LNCAP (cell line): ENCODE measurements at regions not wholly inside any gene's neighbourhood (a gene's known extent, or its start where the extent isn't known, plus 50 kb on each side); places are given as distances from the start of the nearest gene placed in this dataset.

Experiments
- TF ChIP-seq, protein P1 (sequence below): fragments of 450-650 bp; IDR thresholded peaks from 2 replicates; pipeline ENCODE4 v1.5.1; 2017; ENCODE audit warnings: mild to moderate bottlenecking

DNA sequence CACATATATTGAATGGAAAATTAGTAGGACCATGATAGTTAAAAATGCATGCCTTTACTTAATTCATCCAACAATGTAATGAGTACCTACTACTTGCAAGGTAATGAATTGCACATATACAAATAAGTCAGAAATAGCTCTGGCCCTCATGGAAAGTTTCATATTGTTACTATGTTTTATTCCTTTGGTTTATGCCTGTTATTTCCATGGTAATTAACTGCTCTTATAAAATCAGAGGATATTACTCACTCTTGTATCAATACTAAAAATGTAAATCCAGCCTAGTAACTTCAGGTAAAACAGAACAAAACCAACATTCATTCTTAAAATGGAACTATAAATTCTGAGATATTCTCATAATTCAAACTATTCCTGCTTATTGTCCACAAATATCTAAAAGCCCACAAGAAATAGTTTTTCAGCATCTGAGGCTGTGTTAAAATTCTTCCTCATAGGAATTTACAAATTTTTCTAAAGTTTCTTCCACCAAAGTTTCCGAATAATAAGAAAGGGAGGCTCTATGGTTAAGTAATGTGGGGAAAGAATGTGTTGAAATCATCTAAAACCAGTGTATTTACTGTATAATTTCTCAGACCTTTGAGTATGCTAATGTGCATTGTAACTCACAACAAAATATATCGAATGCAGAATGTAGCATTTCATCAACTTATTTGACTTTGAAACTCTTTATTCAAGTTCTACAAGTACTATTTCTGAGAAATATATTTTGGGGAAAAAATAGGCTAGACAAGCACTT, 444.2 kb downstream of the PDGFC start:
- TF ChIP-seq, protein P1, sequence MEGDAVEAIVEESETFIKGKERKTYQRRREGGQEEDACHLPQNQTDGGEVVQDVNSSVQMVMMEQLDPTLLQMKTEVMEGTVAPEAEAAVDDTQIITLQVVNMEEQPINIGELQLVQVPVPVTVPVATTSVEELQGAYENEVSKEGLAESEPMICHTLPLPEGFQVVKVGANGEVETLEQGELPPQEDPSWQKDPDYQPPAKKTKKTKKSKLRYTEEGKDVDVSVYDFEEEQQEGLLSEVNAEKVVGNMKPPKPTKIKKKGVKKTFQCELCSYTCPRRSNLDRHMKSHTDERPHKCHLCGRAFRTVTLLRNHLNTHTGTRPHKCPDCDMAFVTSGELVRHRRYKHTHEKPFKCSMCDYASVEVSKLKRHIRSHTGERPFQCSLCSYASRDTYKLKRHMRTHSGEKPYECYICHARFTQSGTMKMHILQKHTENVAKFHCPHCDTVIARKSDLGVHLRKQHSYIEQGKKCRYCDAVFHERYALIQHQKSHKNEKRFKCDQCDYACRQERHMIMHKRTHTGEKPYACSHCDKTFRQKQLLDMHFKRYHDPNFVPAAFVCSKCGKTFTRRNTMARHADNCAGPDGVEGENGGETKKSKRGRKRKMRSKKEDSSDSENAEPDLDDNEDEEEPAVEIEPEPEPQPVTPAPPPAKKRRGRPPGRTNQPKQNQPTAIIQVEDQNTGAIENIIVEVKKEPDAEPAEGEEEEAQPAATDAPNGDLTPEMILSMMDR: no peak

DNA sequence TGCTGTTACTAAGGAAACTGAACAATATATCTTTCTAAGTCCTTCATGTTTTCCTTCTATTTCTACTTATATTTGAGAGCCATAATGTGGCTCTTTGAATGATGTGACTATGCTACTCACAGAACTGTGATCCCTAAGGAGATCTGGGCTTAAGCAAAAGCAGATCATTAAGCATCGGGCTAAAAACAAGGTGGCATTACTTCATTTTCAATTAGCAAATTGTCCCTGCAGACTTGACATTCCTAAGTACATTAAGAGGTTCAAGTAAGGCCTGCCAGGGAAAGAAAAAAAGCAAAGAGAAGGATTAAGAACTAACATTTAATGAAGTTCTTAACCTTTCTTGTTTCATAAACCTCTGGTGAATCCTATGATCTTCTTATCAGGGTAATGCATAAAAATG, 447.6 kb downstream of the PDGFC start:
- TF ChIP-seq, protein P1: no peak

DNA sequence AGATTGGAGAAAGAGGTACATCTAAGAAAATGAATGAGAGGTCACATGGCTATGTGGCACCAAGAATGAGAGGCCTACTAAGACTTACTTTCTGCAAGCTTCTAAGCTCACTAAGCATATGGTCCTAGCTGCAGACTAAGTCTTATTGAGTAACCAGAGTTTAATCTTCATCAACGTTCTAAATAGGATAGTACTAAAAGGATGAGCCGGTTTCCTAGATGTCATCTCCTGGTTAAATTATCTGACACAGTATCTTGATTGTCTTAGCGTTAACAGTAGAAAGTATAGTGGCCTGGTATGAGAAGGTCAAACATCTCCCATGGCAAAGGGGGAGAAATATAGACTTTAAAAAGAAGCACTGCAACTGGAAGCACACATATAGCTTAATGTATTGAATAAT, 448.1 kb downstream of the PDGFC start:
- TF ChIP-seq, protein P1: no peak

DNA sequence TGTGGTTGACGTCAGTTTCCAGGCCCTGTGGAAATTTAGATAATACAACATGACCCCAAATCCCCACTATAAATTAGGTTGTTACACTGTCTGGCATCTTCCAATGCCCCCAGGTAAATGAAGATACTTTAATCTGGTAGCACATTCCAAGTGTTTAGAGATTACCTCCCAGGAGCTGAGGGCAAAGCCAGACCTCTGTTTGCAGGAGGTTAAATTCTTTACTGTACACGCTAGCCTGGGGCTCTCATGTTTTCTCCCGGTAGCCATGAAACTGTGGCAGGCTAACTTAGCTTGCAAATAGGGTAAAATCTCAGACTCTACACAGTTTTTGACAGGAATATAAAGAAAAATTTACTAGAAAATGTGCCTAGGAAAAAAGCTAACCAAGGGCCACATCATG, 450.0 kb downstream of the PDGFC start:
- TF ChIP-seq, protein P1: no peak

DNA sequence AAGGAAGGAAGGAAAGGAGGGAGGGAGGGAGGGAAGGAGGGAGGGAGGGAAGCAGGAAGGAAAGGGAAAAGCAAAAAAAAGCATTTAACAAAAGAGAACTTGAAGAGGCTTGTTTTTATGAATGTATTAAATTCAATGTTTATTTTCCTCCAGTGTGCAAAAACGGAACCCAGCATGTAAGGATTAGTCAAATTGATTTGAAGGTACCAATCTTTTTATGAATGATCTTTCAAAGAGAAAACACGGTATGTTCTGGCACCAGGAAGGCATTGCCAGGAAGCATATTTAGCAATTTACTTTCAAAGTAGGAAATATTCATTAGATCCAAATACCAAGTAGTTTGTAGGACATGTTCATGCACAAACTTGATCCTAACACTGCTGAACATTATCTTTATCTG, 453.6 kb downstream of the PDGFC start:
- TF ChIP-seq, protein P1: no peak

DNA sequence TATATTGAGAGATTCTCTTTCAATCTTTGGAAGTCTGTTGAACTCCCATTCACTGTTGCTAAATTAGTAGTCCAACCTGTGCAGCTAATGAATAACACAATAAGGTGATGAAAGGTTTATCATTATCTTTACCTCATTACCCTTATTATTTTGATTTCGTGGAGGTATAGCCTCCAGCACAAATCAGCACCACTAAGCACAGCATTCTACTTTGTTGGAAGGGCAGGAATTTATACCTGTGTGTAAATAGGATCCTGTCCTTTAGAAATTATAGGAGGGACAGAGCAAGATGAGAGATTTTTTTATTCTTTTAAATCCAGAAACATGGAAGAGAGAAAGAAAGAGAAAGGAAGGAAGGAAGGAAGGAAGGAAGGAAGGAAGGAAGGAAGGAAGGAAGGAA, 454.1 kb downstream of the PDGFC start:
- TF ChIP-seq, protein P1: no peak

DNA sequence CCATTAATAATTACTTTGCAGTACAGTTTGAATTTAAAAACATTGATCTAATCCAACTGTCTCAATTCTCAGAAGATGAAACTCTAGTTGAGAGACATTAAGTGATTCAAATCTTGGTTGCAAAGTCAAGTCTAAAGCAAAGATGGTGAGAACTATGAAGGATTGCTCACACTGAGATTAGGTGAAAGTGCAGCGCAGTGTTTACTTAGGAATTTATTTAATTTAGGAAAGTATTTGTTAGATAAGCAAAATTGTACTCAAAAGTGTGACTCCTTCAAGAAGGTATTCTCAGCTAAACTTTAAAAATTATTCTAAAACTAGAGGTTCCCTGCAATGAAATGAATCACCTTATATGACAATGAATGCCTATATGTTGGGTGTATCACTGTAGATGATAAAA, 454.9 kb downstream of the PDGFC start:
- TF ChIP-seq, protein P1: no peak

DNA sequence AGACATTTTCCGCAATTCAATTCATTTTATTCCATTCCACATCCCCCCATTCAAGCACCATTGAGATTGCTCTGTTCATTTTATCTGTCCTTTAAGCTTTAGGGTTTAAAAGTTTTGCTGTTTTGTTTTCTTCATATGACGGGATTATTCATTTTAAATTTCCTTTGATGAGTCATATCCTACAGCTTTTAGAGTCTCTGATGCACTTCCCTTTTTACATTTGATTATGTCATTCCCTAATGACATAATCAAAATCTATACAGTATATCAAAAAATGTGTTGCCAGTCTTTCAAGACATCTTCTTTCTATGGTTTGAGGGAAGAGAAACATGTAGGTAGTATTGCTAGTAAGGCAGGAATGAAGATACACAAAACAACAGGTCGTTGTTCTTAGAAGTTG, 456.3 kb downstream of the PDGFC start:
- TF ChIP-seq, protein P1: no peak
